Upper lobe of left lung (tissue), 6 donors: ENCODE measurements at regions not wholly inside any gene's neighbourhood (a gene's known extent, or its start where the extent isn't known, plus 50 kb on each side); places are given as distances from the start of the nearest gene placed in this dataset.
A peak's percentile ranks its signal among the peaks of the same experiment; 100 is the strongest.

Experiments
- ATAC-seq, 2 donors: fragments of 200-7000 bp; cut with Tn5 transposase; one replicate each; pipeline ENCODE4 v1.9.1; 2022; ENCODE audit warnings: mild to moderate bottlenecking in 2 of 2, moderate library complexity in 2 of 2; ENCODE audit not compliant: low FRiP score in 2 of 2
- DNase-seq, 2 donors: peaks; one replicate each; pipeline ENCODE4 v3.0.0-alpha.2; 2019 to 2020
- H3K27ac ChIP-seq, 4 donors: fragments of 200-600 bp; sonication (generic); one replicate each; pipeline ENCODE4 v1.5.1; 2016 to 2019
- H3K27me3 ChIP-seq, 4 donors: fragments of 200-600 bp; sonication (generic); one replicate each; pipeline ENCODE4 v1.5.1; 2017 to 2019
- H3K36me3 ChIP-seq, 4 donors: fragments of 200-600 bp; sonication (generic); one replicate each; pipeline ENCODE4 v1.5.1; 2016 to 2019
- H3K4me1 ChIP-seq, 4 donors: fragments of 200-600 bp; sonication (generic); one replicate each; pipeline ENCODE4 v1.5.1; 2018 to 2019
- H3K4me3 ChIP-seq, 4 donors: fragments of 200-600 bp; sonication (generic); one replicate each; pipeline ENCODE4 v1.5.1; 2017 to 2019; ENCODE audit warnings: mild to moderate bottlenecking in 2 of 4, moderate library complexity in 1 of 4
- H3K9me3 ChIP-seq, 4 donors: fragments of 200-600 bp; sonication (generic); one replicate each; pipeline ENCODE4 v1.5.1; 2018 to 2019
- CTCF ChIP-seq, 6 experiments: fragments of 450-650 bp in 4 of 6; fragments of 200-600 bp in 2 of 6; sonication (generic) in 2 of 6; IDR thresholded peaks; one replicate each; pipeline ENCODE4 v1.5.1; 2016 to 2019; ENCODE audit warnings: antibody characterized with exemption in 6 of 6
- EP300 ChIP-seq, 4 donors: sonication (generic); formaldehyde crosslinking; IDR thresholded peaks; one replicate each; pipeline ENCODE4 v1.5.1; 2017; ENCODE audit warnings: antibody characterized with exemption in 4 of 4, control low read depth in 2 of 4
- POLR2A ChIP-seq, 4 donors: fragments of 450-650 bp; IDR thresholded peaks; one replicate each; pipeline ENCODE4 v1.5.1; 2016 to 2017; ENCODE audit warnings: antibody characterized with exemption in 4 of 4, mild to moderate bottlenecking in 2 of 4
- POLR2AphosphoS5 ChIP-seq, 2 donors: sonication (generic); formaldehyde crosslinking; IDR thresholded peaks; one replicate each; pipeline ENCODE4 v1.5.1; 2017; ENCODE audit warnings: antibody characterized with exemption in 2 of 2
- WGBS, 2 donors: methylation state at CpG; one replicate each; pipeline ENCODE4 v1.1.5; 2017 to 2018; 5-methylcytosine and 5-hydroxymethylcytosine counted together
- donor health status: DM: no; HTN: no; CAD: no; lungs with moderate emphysema.
- donor health status: DM: no; HTN: yes; CAD: no; lungs with severe emphysema.

- H3K27me3 ChIP-seq: no peaks in the 10 kb centered on the region
- 97% methylated on average over 42 to 73 of the region's 73 CpGs for WGBS, 2 donors
- H3K36me3 ChIP-seq: no peaks in the 10 kb centered on the region
- no peak overlapping the region for H3K27ac ChIP-seq
- TF ChIP-seq EP300 (IDR thresholded peaks at IDR 0.05) (no peak), POLR2AphosphoS5 (IDR thresholded peaks at IDR 0.05) (no peak), CTCF (IDR thresholded peaks at IDR 0.05) (no peak), POLR2A (IDR thresholded peaks at IDR 0.05) (no peak)
- ATAC-seq: no peak
- no peaks in the 10 kb centered on the region for H3K4me1 ChIP-seq
- peak in 1 of 2 donors; percentile 80 for DNase-seq
- peaks cover 0 to 5% (median 2%) of the 10 kb centered on the region in 4 donors for H3K9me3 ChIP-seq
- H3K4me3 ChIP-seq: no peak overlapping the region
These were observed 1130.4 kb upstream of the ACO1 start for GRCh38 chr9:31253800-31254762.

GRCh38 chr9:31255211-31255610 is 1129.2 kb upstream of the ACO1 start:
- ATAC-seq (no peak), DNase-seq (no peak)
- no peak for TF ChIP-seq EP300 (IDR thresholded peaks at IDR 0.05)
- TF ChIP-seq POLR2A (IDR thresholded peaks at IDR 0.05): no peak
- no peak for TF ChIP-seq POLR2AphosphoS5 (IDR thresholded peaks at IDR 0.05)
- TF ChIP-seq CTCF (IDR thresholded peaks at IDR 0.05): no peak
- H3K27me3 ChIP-seq: no peaks in the 10 kb centered on the region
- H3K4me1 ChIP-seq: no peaks in the 10 kb centered on the region
- WGBS, 2 donors: 70 to 72% methylated on average over 11 of the region's 11 CpGs
- H3K27ac ChIP-seq: no peak overlapping the region
- no peaks in the 10 kb centered on the region for H3K36me3 ChIP-seq
- H3K4me3 ChIP-seq: no peak overlapping the region
- peaks cover 0 to 5% (median 2%) of the 10 kb centered on the region in 4 donors for H3K9me3 ChIP-seq

GRCh38 chr9:31259824-31260223 is 1124.6 kb upstream of the ACO1 start:
- Histone ChIP-seq H3K36me3 (no peaks in the 10 kb centered on the region), H3K4me3 (no peak overlapping the region), H3K9me3 (no peaks in the 10 kb centered on the region), H3K27ac (no peak overlapping the region), H3K27me3 (no peaks in the 10 kb centered on the region), H3K4me1 (no peaks in the 10 kb centered on the region)
- ATAC-seq: no peak
- DNase-seq: no peak
- 56 to 70% methylated on average over 2 of the region's 2 CpGs for WGBS, 2 donors
- no peak for TF ChIP-seq POLR2AphosphoS5 (IDR thresholded peaks at IDR 0.05)
- TF ChIP-seq POLR2A (IDR thresholded peaks at IDR 0.05): no peak
- TF ChIP-seq EP300 (IDR thresholded peaks at IDR 0.05): no peak
- TF ChIP-seq CTCF (IDR thresholded peaks at IDR 0.05): no peak

GRCh38 chr9:31272456-31273295 is 1111.8 kb upstream of the ACO1 start:
- 66 to 88% methylated on average over 4 of the region's 4 CpGs for WGBS, 2 donors

More at GRCh38 chr9:31272456-31273295, 1111.8 kb upstream of the ACO1 start:
- Histone ChIP-seq H3K27me3 (no peaks in the 10 kb centered on the region), H3K27ac (no peak overlapping the region), H3K36me3 (no peaks in the 10 kb centered on the region), H3K9me3 (no peaks in the 10 kb centered on the region), H3K4me3 (no peak overlapping the region), H3K4me1 (no peaks in the 10 kb centered on the region)
- ATAC-seq (no peak), DNase-seq (no peak)
- TF ChIP-seq CTCF (IDR thresholded peaks at IDR 0.05) (no peak), EP300 (IDR thresholded peaks at IDR 0.05) (no peak), POLR2AphosphoS5 (IDR thresholded peaks at IDR 0.05) (no peak), POLR2A (IDR thresholded peaks at IDR 0.05) (no peak)
